ENCODE measurements at regions not wholly inside any gene's neighbourhood (a gene's known extent, or its start where the extent isn't known, plus 50 kb on each side); places are given as distances from the start of the nearest gene placed in this dataset.

DNA sequence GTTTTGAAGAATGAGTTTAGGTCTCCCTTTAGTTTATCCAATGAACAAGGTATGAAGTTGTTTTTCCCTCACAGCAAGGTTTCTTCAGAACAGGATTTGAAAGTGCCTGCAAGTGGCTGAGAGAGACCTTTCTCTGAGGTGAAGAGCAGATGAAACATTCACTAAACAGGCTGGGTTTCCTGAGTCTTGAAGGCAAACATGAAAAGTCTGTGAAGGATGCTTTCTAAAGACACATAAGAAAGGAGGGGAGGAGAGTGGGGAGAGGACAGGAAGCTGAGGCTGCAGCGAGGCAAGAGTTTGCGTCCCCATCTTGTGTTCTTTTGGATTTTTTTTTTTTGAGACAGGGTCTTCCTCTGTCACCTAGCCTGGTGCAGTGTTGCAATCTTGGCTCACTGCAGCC, 95.7 kb upstream of the SIM2 start (continued):
- TF ChIP-seq, protein P1, sequence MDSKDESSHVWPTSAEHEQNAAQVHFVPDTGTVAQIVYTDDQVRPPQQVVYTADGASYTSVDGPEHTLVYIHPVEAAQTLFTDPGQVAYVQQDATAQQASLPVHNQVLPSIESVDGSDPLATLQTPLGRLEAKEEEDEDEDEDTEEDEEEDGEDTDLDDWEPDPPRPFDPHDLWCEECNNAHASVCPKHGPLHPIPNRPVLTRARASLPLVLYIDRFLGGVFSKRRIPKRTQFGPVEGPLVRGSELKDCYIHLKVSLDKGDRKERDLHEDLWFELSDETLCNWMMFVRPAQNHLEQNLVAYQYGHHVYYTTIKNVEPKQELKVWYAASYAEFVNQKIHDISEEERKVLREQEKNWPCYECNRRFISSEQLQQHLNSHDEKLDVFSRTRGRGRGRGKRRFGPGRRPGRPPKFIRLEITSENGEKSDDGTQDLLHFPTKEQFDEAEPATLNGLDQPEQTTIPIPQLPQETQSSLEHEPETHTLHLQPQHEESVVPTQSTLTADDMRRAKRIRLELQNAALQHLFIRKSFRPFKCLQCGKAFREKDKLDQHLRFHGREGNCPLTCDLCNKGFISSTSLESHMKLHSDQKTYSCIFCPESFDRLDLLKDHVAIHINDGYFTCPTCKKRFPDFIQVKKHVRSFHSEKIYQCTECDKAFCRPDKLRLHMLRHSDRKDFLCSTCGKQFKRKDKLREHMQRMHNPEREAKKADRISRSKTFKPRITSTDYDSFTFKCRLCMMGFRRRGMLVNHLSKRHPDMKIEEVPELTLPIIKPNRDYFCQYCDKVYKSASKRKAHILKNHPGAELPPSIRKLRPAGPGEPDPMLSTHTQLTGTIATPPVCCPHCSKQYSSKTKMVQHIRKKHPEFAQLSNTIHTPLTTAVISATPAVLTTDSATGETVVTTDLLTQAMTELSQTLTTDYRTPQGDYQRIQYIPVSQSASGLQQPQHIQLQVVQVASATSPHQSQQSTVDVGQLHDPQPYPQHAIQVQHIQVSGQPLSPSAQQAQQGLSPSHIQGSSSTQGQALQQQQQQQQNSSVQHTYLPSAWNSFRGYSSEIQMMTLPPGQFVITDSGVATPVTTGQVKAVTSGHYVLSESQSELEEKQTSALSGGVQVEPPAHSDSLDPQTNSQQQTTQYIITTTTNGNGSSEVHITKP (IDR thresholded peaks at IDR 0.05; ENCODE audit: partially characterized antibody) = no peak
- TF ChIP-seq NR2F6 (CRISPR knock-in tag; IDR thresholded peaks at IDR 0.05) (no peak), TSC22D4 (tag; IDR thresholded peaks at IDR 0.05) (no peak), HDAC3 (IDR thresholded peaks at IDR 0.05; ENCODE audit: borderline replicate concordance, partially characterized antibody) (no peak), PPARD (CRISPR knock-in tag; IDR thresholded peaks at IDR 0.05) (no peak), RBM39 (optimal IDR thresholded peaks at IDR 0.05; ENCODE audit: low read depth, low read length) (no peak)

- Histone ChIP-seq H3K4me1 (replicated peaks in 1 of 2; ENCODE audit: control insufficient read depth in 2 of 2, insufficient read depth in 2 of 2, low read length in 2 of 2) (no peaks in the 10 kb centered on the region), H3K9me3 (replicated peaks; ENCODE audit: control insufficient read depth, insufficient read depth, low read depth, low read length) (no peaks in the 10 kb centered on the region), H3K27me3 (ENCODE audit: control insufficient read depth in 2 of 2, insufficient read depth in 2 of 2, low read length in 2 of 2) (peaks cover 27 to 58% of the 10 kb centered on the region in 2 experiments; a peak in 4 of 5 replicates), H3K79me2 (ENCODE audit: control insufficient read depth, insufficient read depth, low read length) (no peaks in the 10 kb centered on the region), H3K36me3 (ENCODE audit: control insufficient read depth, insufficient read depth, low read length) (no peaks in the 10 kb centered on the region), H3K9me1 (ENCODE audit: control insufficient read depth, insufficient read depth, low read length) (peaks cover 3% of the 10 kb centered on the region), H4K20me1 (replicated peaks; ENCODE audit: control insufficient read depth, insufficient read depth, low read length) (no peaks in the 10 kb centered on the region), H2AFZ (ENCODE audit: low read depth, low read length) (no peak overlapping the region), H3K4me3 (no peak overlapping the region), H3K27ac (ENCODE audit: extremely low read depth, low read depth, low read length) (no peak overlapping the region), H3K4me2 (ENCODE audit: insufficient read depth, low read length) (no peak overlapping the region), H3K9ac (ENCODE audit: insufficient read depth in 1 of 2, low read depth in 2 of 2, low read length in 2 of 2) (no peak overlapping the region)
- POLR2A ChIA-PET = interaction anchor here (1.3 kb wide), 1 partner anchor 19 kb away, joined by 3 read pairs; no protein-coding TSS in a partner anchor
- TF ChIP-seq PRPF4 (IDR thresholded peaks at IDR 0.05; ENCODE audit: insufficient read depth, low read depth, low read length, poor library complexity, severe bottlenecking) (no peak), CHD4 (IDR thresholded peaks at IDR 0.05; ENCODE audit: insufficient read depth, insufficient replicate concordance, low read depth, low read length, poor library complexity, severe bottlenecking) (no peak), JUND (IDR thresholded peaks at IDR 0.05; ENCODE audit: borderline replicate concordance, low read depth, low read length) (no peak), JUND (tag; IDR thresholded peaks at IDR 0.05; ENCODE audit: borderline replicate concordance, low read depth, low read length) (no peak)
- ATAC-seq (no peak; the same call in 2 of the 3 replicates), FAIRE-seq (no peak), DNase-seq (ENCODE audit: extremely low read depth in 1 of 4, low spot score in 3 of 4) (no peak)
- no TSS peak for BruUV-seq (replicated peaks)
- in situ Hi-C loops (cut with MboI) = no loop called here
- 0% methylated on average over 8 of the region's 8 CpGs for WGBS (ENCODE audit: insufficient coverage, low coverage, missing lambda C conversion rate)
- CTCF ChIA-PET (ENCODE audit: low intra/inter-chr PET ratio) = no interaction called here
- intact Hi-C loops (cut with micrococcal nuclease) = no loop called here
Observed at GRCh38 chr21:36605426-36605825, 93.5 kb upstream of the SIM2 start.
